ENCODE measurements at regions not wholly inside any gene's neighbourhood (a gene's known extent, or its start where the extent isn't known, plus 50 kb on each side); places are given as distances from the start of the nearest gene placed in this dataset.
"Not testable (repeated sequence)": the region's sequence is repeated elsewhere in the genome, so short reads cannot be mapped to it uniquely, and the experiment has no call there.

DNA sequence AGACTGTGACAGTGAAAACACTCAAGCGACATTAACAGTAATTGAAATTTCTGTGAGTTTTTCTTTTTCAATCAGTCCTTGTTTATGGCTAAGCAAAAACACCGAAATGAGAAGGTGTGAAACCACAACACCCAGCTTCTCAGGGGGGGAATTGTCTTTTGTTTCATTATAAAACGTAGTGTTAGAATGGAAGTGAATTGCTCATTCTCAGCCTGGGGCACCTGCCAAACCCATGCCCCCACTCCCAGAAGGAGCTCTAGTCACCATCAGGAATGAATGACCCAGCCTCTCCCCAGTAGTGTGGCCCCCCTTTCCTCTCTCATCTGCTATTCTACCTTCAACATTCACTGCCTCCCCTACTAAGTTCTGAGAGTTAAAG lies 185.8 kb upstream of the CFAP20DC start:
- peaks cover 15% of the 10 kb centered on the region for H3K9me3 Mint-ChIP-seq
- no peak for DNase-seq
- no peak overlapping the region for H3K4me3 Mint-ChIP-seq
- TF ChIP-seq, protein P1, sequence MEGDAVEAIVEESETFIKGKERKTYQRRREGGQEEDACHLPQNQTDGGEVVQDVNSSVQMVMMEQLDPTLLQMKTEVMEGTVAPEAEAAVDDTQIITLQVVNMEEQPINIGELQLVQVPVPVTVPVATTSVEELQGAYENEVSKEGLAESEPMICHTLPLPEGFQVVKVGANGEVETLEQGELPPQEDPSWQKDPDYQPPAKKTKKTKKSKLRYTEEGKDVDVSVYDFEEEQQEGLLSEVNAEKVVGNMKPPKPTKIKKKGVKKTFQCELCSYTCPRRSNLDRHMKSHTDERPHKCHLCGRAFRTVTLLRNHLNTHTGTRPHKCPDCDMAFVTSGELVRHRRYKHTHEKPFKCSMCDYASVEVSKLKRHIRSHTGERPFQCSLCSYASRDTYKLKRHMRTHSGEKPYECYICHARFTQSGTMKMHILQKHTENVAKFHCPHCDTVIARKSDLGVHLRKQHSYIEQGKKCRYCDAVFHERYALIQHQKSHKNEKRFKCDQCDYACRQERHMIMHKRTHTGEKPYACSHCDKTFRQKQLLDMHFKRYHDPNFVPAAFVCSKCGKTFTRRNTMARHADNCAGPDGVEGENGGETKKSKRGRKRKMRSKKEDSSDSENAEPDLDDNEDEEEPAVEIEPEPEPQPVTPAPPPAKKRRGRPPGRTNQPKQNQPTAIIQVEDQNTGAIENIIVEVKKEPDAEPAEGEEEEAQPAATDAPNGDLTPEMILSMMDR (IDR thresholded peaks at IDR 0.05) = no peak
- peaks cover 4% of the 10 kb centered on the region for H3K27me3 Mint-ChIP-seq (ENCODE audit: insufficient read depth)
- no peak overlapping the region for H3K27ac Mint-ChIP-seq
- peaks cover 6% of the 10 kb centered on the region; the same call in 1 of the 2 replicates for H3K4me1 Mint-ChIP-seq (ENCODE audit: low read depth)
- H3K36me3 Mint-ChIP-seq (ENCODE audit: low read depth) = no peaks in the 10 kb centered on the region

DNA sequence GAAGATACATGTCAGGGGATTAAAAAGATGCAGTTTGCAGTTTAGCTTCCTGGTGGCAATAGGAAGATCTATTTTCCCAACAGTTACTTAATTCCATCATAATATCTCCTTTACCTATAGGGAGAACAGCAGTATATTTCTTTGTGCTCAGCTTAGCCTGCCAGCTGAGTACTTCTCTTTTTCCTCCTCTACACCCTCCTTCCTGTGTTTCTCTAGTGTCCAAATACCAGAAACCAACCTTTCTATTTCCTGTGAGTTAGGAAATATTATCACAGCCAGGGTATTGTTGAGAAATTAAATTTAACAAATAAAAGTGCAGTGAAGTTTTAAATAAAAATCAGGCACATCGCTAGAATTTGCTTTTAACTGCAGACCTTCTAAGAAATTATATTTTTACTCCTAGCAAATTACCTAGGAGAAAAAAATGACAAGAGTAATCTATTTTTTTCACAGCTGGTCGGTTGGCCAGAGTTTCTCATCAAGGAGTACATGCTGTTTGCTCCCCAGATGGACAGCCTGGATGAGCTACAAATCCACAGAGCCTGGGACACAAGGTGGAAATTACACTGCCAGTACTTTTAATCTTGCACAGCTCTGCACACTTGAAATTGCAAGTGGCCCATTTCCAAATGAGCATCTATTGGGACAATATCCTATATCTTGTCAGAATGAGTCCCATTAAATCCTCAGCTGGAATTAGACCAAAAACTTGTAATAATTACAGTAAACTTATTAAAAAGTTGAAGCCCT lies 185.2 kb upstream of the CFAP20DC start:
- H3K4me1 Mint-ChIP-seq (ENCODE audit: low read depth) = peaks cover 6% of the 10 kb centered on the region; the same call in 1 of the 2 replicates
- H3K36me3 Mint-ChIP-seq (ENCODE audit: low read depth) = no peaks in the 10 kb centered on the region
- TF ChIP-seq, protein P1 (IDR thresholded peaks at IDR 0.05) = no peak
- no peak overlapping the region for H3K27ac Mint-ChIP-seq
- H3K4me3 Mint-ChIP-seq = no peak overlapping the region
- DNase-seq = no peak
- H3K27me3 Mint-ChIP-seq (ENCODE audit: insufficient read depth) = peaks cover 4% of the 10 kb centered on the region
- H3K9me3 Mint-ChIP-seq = peaks cover 21% of the 10 kb centered on the region

DNA sequence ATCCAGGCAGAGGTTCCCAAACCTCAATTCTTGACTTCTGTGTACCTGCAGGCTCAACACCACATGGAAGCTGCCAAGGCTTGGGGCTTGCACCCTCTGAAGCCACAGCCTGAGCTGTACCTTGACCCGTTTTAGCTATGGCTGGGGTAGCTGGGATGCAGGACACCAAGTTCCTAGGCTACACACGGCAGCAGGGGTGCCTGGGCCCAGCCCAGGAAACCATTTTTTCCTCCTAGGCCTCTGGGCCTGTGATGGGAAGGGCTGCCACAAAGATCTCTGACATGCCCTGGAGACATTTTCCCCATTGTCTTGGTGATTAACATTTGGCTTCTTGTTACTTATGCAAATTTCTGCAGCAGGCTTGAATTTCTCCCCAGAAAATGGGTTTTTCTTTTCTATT lies 180.6 kb upstream of the CFAP20DC start:
- H3K36me3 Mint-ChIP-seq (ENCODE audit: low read depth) = not testable (repeated sequence)

DNA sequence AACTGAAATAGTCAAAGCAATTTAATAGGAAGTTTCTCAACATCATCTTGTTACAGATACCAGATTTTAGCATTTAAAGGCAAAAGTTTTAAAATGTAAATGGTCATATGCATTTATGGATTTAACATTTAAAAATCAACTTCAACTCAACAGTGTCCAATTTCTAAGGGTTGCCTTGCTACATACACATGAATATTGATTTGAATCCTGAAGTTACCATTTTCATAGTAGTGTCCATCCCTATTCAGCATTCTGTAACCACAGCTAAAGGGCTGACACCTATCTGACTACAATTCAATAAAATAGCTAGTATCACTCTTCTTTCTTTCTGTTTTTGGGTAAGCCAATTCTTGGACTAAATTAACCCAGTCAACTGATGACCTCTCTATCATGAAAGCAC lies 164.0 kb upstream of the CFAP20DC start:
- Mint-ChIP-seq H3K27me3 (ENCODE audit: insufficient read depth) (peaks cover 2% of the 10 kb centered on the region), H3K4me1 (ENCODE audit: low read depth) (no peaks in the 10 kb centered on the region), H3K27ac (no peak overlapping the region), H3K36me3 (ENCODE audit: low read depth) (no peaks in the 10 kb centered on the region), H3K4me3 (no peak overlapping the region), H3K9me3 (no peaks in the 10 kb centered on the region)
- TF ChIP-seq, protein P1 (IDR thresholded peaks at IDR 0.05) = no peak
- no peak for DNase-seq

More for the DNA sequence above, 180.6 kb upstream of the CFAP20DC start:
- DNase-seq; H3K4me3 Mint-ChIP-seq; H3K4me1 Mint-ChIP-seq (ENCODE audit: low read depth); H3K27me3 Mint-ChIP-seq (ENCODE audit: insufficient read depth); H3K27ac Mint-ChIP-seq: not testable (repeated sequence)
- peaks cover 26% of the 10 kb centered on the region for H3K9me3 Mint-ChIP-seq

DNA sequence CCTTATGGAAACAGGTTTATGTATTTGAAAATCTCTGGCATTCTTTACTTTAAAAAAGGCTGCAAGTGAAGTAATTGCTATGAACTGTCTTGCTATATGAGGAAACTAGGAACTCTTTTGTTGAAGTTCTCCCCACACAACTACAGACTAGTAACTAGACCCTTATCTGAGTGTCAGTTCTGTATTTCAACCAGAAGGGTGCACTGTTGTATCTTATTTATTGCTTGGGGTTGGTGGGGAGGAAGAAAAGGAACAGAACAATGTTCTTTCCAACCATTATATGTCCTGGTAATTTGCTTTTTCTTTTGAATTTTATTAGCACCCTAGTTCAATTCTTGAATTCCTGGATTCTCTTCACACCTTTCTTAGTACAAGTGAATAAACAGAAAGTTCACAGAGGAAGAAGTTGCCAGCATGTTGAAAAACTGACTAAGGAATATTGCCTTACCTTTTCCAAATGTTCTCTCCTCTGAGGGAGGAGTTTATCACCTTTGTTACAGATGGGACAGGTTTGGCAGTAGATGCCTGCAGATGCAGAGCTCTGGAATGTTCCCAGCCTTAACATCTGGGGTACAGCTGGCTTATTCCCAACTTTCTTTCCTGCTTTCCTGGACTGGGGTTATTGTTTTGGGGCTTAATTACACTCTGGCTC lies 162.4 kb upstream of the CFAP20DC start:
- peak; percentile 32 for DNase-seq
- Mint-ChIP-seq H3K36me3 (ENCODE audit: low read depth) (no peaks in the 10 kb centered on the region), H3K4me3 (no peak overlapping the region), H3K27ac (no peak overlapping the region), H3K4me1 (ENCODE audit: low read depth) (no peaks in the 10 kb centered on the region), H3K9me3 (no peaks in the 10 kb centered on the region), H3K27me3 (ENCODE audit: insufficient read depth) (peaks cover 7% of the 10 kb centered on the region)
- TF ChIP-seq, protein P1 (IDR thresholded peaks at IDR 0.05) = peak; percentile 82

DNA sequence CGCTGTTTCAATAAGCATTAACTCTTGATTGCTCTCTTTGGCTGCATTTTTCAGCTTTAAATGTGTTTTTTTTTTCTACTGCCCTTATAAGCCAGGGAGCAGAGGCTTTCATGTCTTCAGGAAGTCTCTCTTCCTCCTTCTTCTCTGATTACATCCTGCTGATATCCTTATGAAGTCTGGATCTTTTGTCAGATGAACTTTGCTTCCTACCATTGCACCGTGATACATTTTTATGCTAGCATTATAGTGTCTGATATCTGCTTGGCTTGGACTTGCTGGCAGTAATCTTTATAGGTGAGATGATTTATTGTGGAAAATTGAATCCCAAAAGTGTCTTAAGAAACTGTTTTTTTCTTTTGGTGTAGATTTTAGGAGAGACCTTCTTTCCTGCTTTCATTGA lies 160.4 kb upstream of the CFAP20DC start:
- H3K27me3 Mint-ChIP-seq (ENCODE audit: insufficient read depth) = peaks cover 7% of the 10 kb centered on the region
- no peak overlapping the region for H3K27ac Mint-ChIP-seq
- no peak for DNase-seq

More for the DNA sequence above, 160.4 kb upstream of the CFAP20DC start:
- TF ChIP-seq, protein P1 (IDR thresholded peaks at IDR 0.05) = no peak
- H3K36me3 Mint-ChIP-seq (ENCODE audit: low read depth) = no peaks in the 10 kb centered on the region
- H3K4me3 Mint-ChIP-seq = no peak overlapping the region
- H3K4me1 Mint-ChIP-seq (ENCODE audit: low read depth) = no peaks in the 10 kb centered on the region
- no peaks in the 10 kb centered on the region for H3K9me3 Mint-ChIP-seq
